SU-DHL-6 (cell line): ENCODE measurements at regions not wholly inside any gene's neighbourhood (a gene's known extent, or its start where the extent isn't known, plus 50 kb on each side); places are given as distances from the start of the nearest gene placed in this dataset.

Source experiments
- H2AFZ ChIP-seq: fragments of 200-600 bp; sonication (generic); 2 replicates; pipeline ENCODE4 v1.6.1; 2014; ENCODE audit warnings: low read depth, mild to moderate bottlenecking, moderate library complexity, mixed read lengths, antibody characterized with exemption, low read length; ENCODE audit not compliant: severe bottlenecking
- H3F3A ChIP-seq: fragments of 200-600 bp; shearing (Covaris generic); 2 replicates; pipeline ENCODE4 v1.6.0; 2016; ENCODE audit warnings: antibody characterized with exemption, mild to moderate bottlenecking; ENCODE audit not compliant: insufficient read depth
- H3K27ac ChIP-seq: fragments of 200-600 bp; sonication (generic); 2 replicates; pipeline ENCODE4 v1.5.1; 2016; ENCODE audit warnings: low read depth, mild to moderate bottlenecking, low read length, moderate library complexity, mixed read lengths
- H3K27me3 ChIP-seq: fragments of 200-600 bp; sonication (generic), shearing (Covaris generic); 2 replicates; pipeline ENCODE4 v1.6.0; 2014; ENCODE audit warnings: mild to moderate bottlenecking, low read length
- H3K36me3 ChIP-seq: fragments of 200-600 bp; sonication (generic); 2 replicates; pipeline ENCODE4 v1.6.1; 2014; ENCODE audit warnings: mild to moderate bottlenecking, low read length, mixed read lengths
- H3K4me2 ChIP-seq: fragments of 300-600, 200-600 bp; shearing (Covaris generic), sonication (generic); 2 replicates; pipeline ENCODE4 v1.6.0; 2014; ENCODE audit warnings: low read length, low read depth, mild to moderate bottlenecking; ENCODE audit not compliant: poor library complexity, severe bottlenecking
- H3K4me3 ChIP-seq: fragments of 200-600 bp; sonication (generic); 2 replicates; pipeline ENCODE4 v1.5.1; 2014; ENCODE audit warnings: antibody characterized with exemption, low read length, mild to moderate bottlenecking, mixed read lengths; ENCODE audit not compliant: insufficient read depth, poor library complexity, severe bottlenecking
- H3K79me2 ChIP-seq: fragments of 200-600 bp; sonication (generic); 2 replicates; pipeline ENCODE4 v1.6.1; 2014; ENCODE audit warnings: mild to moderate bottlenecking, low read length, moderate library complexity; ENCODE audit not compliant: insufficient read depth
- H3K9ac ChIP-seq: fragments of 200-600 bp; sonication (generic); 2 replicates; pipeline ENCODE4 v1.7.0; 2014; ENCODE audit warnings: mild to moderate bottlenecking, low read length
- H3K9me2 ChIP-seq: fragments of 200-600 bp; sonication (generic); replicated peaks from 2 replicates; pipeline ENCODE4 v1.6.1; 2014; ENCODE audit warnings: low read length; ENCODE audit not compliant: insufficient read depth
- H3K9me3 ChIP-seq: fragments of 200-600 bp; sonication (generic); 2 replicates; pipeline ENCODE4 v1.6.1; 2014; ENCODE audit warnings: low read length, mixed read lengths; ENCODE audit not compliant: insufficient read depth
- H4K20me1 ChIP-seq: fragments of 200-600 bp; sonication (generic); 2 replicates; pipeline ENCODE4 v1.6.1; 2014; ENCODE audit warnings: low read depth, mild to moderate bottlenecking, antibody characterized with exemption, low read length, moderate library complexity, mixed read lengths
- EZH2phosphoT487 ChIP-seq: fragments of 200-600 bp; sonication (generic), shearing (Covaris generic); conservative IDR thresholded peaks from 2 replicates; pipeline ENCODE4 v1.6.1; 2018; ENCODE audit warnings: mild to moderate bottlenecking, antibody characterized with exemption, low read length, moderate library complexity, mixed read lengths
- TF ChIP-seq, protein P1 (sequence below): fragments of 200-600 bp; sonication (generic); IDR thresholded peaks from one replicate; pipeline ENCODE4 v1.5.1; 2017; ENCODE audit warnings: antibody characterized with exemption, mild to moderate bottlenecking, low read length, moderate library complexity; ENCODE audit not compliant: insufficient read depth, poor library complexity, severe bottlenecking

DNA sequence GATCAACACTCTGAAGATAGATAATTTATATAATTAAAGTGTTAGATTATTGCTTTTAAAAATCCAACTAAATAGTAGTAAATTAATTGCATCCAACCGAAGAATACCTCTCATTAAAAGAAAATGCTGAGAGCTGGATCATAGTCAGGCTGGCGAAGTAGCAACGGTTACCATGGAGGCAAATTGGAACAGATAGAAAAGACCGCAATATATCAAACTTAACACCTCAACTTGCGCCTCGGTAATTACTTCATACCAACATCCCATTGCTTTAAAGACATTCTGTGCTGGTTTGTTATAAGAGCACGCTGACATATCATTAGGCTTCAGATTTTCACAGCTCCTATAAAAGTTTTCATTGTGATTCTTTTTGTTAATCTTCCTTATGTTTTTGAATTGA, 183.8 kb upstream of the ZC3H15 start:
- no peaks in the 10 kb centered on the region for H3F3A ChIP-seq
- no peak overlapping the region for H3K4me3 ChIP-seq
- no peaks in the 10 kb centered on the region for H3K79me2 ChIP-seq
- H3K9ac ChIP-seq: no peak overlapping the region
- H3K36me3 ChIP-seq: no peaks in the 10 kb centered on the region
- H3K4me2 ChIP-seq: no peak overlapping the region
- TF ChIP-seq, protein P1, sequence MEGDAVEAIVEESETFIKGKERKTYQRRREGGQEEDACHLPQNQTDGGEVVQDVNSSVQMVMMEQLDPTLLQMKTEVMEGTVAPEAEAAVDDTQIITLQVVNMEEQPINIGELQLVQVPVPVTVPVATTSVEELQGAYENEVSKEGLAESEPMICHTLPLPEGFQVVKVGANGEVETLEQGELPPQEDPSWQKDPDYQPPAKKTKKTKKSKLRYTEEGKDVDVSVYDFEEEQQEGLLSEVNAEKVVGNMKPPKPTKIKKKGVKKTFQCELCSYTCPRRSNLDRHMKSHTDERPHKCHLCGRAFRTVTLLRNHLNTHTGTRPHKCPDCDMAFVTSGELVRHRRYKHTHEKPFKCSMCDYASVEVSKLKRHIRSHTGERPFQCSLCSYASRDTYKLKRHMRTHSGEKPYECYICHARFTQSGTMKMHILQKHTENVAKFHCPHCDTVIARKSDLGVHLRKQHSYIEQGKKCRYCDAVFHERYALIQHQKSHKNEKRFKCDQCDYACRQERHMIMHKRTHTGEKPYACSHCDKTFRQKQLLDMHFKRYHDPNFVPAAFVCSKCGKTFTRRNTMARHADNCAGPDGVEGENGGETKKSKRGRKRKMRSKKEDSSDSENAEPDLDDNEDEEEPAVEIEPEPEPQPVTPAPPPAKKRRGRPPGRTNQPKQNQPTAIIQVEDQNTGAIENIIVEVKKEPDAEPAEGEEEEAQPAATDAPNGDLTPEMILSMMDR: no peak
- TF ChIP-seq EZH2phosphoT487: no peak
- H3K9me3 ChIP-seq: no peaks in the 10 kb centered on the region
- no peak overlapping the region for H2AFZ ChIP-seq
- no peaks in the 10 kb centered on the region for H3K27me3 ChIP-seq
- no peaks in the 10 kb centered on the region for H3K9me2 ChIP-seq
- no peaks in the 10 kb centered on the region for H4K20me1 ChIP-seq
- H3K27ac ChIP-seq: no peak overlapping the region

DNA sequence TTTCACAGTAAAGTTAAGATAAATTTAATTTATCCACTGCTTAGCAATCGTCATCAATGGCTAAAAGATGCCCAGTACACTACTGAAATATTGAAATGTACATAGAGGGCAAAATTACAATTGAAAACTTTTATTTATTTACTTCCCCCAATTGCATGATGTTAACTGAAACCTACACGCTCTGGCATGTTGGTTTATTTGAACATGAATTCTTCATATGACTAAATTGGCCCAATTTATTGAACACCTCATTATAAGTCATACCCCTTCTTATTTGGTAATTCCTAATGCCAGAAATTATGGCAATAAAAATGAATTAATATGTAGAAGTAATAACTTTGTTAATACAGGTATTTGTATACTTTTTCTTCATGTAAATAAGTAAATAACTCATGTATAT, 183.0 kb upstream of the ZC3H15 start:
- no peaks in the 10 kb centered on the region for H3K9me2 ChIP-seq
- no peak overlapping the region for H3K27ac ChIP-seq
- no peak overlapping the region for H3K4me3 ChIP-seq
- TF ChIP-seq EZH2phosphoT487: no peak
- TF ChIP-seq, protein P1: no peak
- H3K9me3 ChIP-seq: no peaks in the 10 kb centered on the region
- H3K27me3 ChIP-seq: no peaks in the 10 kb centered on the region
- no peak overlapping the region for H2AFZ ChIP-seq
- H3K79me2 ChIP-seq: no peaks in the 10 kb centered on the region
- no peaks in the 10 kb centered on the region for H3K36me3 ChIP-seq
- H3K4me2 ChIP-seq: no peak overlapping the region
- H4K20me1 ChIP-seq: no peaks in the 10 kb centered on the region
- H3K9ac ChIP-seq: no peak overlapping the region
- H3F3A ChIP-seq: no peaks in the 10 kb centered on the region

DNA sequence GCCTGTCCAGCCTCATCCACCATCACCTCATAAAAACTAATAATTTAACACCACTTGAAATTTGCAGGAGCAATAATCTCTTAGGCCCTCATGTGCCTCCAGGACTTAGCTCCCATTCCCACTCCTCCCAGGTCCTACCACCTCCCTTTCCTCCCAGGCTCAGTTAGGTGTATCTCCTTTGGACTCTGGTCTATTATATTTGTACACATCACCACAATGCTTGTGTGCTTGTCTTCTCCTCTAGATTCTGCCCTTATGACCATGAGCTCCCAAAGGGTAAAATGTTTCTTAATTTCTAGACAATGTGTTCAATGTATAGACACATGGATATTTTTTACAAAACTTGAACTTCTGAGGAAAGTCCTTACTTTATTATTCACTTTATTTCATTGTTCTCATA, 182.0 kb upstream of the ZC3H15 start:
- TF ChIP-seq, protein P1: no peak
- no peaks in the 10 kb centered on the region for H3K9me3 ChIP-seq
- no peak overlapping the region for H2AFZ ChIP-seq
- H3K27me3 ChIP-seq: no peaks in the 10 kb centered on the region
- no peak overlapping the region for H3K4me3 ChIP-seq
- no peak overlapping the region for H3K27ac ChIP-seq
- H3K36me3 ChIP-seq: no peaks in the 10 kb centered on the region
- no peak overlapping the region for H3K4me2 ChIP-seq
- H3F3A ChIP-seq: no peaks in the 10 kb centered on the region
- H3K79me2 ChIP-seq: no peaks in the 10 kb centered on the region
- H3K9ac ChIP-seq: no peak overlapping the region
- no peaks in the 10 kb centered on the region for H3K9me2 ChIP-seq
- H4K20me1 ChIP-seq: no peaks in the 10 kb centered on the region

DNA sequence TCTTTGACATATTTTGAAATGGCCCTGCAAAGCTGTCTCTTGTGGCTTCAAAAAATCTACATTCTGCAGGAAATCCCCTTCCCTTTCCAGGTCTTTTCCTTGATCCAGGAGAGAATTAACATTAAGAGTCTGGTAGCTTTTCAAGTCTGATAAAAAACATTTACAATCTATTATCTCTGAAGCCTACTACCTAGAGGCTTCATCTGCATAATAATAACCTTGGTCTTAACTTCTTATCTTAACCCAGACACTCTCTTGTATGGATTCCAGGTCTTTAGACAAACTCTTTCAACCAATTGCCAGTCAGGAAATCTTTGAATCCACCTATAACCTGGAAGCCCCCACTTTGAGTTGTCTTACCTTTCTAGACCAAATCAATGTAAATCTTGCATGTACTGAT, 179.3 kb upstream of the ZC3H15 start:
- Histone ChIP-seq H3F3A (no peaks in the 10 kb centered on the region), H3K9me3 (no peaks in the 10 kb centered on the region), H3K4me2 (no peak overlapping the region), H4K20me1 (no peaks in the 10 kb centered on the region), H3K9me2 (no peaks in the 10 kb centered on the region), H3K79me2 (no peaks in the 10 kb centered on the region), H3K9ac (no peak overlapping the region), H2AFZ (no peak overlapping the region), H3K4me3 (no peak overlapping the region), H3K27me3 (no peaks in the 10 kb centered on the region), H3K27ac (no peak overlapping the region), H3K36me3 (no peaks in the 10 kb centered on the region)
- TF ChIP-seq EZH2phosphoT487: no peak
- TF ChIP-seq, protein P1: no peak
